GM19467 (cell line): ENCODE measurements at regions not wholly inside any gene's neighbourhood (a gene's known extent, or its start where the extent isn't known, plus 50 kb on each side); places are given as distances from the start of the nearest gene placed in this dataset.

Source experiments
- ATAC-seq: cut with Tn5 transposase; IDR thresholded peaks from one replicate; pipeline ENCODE4 v1.9.1; 2021; ENCODE audit warnings: mild to moderate bottlenecking, moderate library complexity; ENCODE audit not compliant: unreplicated experiment

DNA sequence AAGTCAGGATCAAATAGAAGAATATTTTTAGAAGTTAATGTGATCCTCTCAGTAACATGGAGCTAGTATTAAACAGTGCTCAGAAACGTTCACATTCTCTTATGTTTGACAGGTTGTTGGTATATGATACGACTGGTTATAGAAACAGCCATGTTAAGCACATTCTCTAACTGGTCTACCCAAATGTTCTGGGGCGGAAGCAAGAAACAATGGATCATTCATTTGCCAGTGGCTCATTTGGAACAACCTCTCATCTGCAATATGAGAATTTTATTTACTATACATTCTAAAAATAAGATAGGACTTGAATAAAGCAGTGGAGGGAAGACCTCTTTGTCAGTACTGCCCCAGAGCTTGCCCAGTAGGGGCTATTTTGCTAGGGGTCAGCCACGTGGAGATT is 167.1 kb upstream of the FAM98A start:
- no peak for ATAC-seq

GRCh38 chr2:33765122-33765521 is 166.0 kb upstream of the FAM98A start:
- no peak for ATAC-seq

DNA sequence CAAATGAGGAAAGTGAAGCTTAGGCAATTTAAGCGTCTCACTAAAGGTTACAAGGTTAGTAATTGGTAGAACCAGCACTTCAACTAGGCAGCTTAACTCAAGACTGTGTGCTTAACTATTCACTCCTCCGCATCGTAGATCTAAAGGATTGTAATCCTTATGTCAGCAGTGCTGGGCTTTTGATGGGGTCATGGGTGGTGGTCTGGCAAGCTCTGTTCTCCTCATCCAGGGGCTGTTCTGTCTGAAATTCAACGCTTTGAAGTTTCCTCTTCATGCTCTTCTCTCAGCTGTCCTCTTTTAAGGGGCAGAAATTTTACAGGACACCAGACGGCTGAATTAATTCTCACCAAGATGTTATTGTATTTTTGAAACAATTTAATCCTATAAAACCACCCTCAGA is 165.5 kb upstream of the FAM98A start:
- ATAC-seq, result no peak

DNA sequence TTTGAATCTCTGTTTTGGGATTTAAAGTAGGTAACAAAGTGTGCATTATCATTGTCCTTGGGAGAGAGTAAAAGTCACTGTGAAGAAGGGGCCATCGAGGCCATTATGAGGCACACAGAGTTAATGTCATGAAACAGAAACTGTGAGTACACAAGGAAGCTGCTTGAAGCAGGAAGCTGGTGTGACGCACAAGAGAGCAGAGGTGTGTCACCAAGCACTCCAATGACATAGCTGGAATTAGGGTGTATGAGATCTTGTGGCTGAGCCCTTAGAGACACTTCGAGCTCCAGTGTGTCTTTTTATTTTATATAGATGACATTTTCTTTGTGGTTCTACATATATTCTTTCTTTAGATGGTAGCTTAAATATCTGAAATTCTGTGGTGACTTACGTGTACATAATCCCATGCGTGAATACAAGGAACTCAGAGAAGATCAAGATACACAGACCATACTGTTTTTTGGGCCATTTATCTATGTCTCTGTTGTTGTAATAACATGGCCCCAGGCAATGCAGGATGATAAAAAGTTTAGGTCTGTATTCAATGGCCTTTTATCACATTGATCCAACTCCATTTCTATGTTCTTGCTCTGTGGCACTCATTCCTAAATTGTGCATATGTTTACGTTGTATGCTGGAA is 164.7 kb upstream of the FAM98A start:
- no peak for ATAC-seq

GRCh38 chr2:33762636-33763035 is 163.5 kb upstream of the FAM98A start:
- no peak for ATAC-seq

DNA sequence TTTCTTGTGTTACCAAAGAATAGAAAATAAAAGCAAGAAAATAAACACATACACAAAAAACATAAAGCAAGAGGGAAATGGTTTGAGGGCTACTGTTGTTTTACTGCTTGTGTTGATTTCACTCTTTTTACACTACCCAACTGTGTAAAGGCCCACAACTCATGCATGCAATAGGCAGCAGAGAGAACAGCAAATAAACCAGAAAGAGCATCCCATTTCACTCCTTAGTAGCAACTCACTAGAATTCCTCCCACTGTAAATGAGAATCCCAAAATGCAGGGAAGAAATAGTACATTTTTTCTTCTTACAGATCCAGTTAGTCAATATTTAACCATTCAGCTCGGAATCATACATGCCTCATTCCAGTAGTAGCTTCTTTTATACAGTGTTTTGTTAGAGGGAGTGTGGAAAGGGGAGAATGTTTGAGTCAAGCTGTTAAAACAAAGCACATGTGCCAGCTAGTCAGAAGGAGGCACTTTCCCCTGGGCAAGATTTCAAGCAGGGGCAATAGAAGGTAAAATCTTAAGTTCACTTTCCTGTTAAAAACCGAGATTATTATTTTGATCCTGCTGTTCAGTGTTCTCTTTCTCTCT is 147.2 kb upstream of the FAM98A start:
- ATAC-seq, result no peak

GRCh38 chr2:33735096-33735495 is 136.0 kb upstream of the FAM98A start:
- ATAC-seq, result no peak

GRCh38 chr2:33730804-33731203 is 131.7 kb upstream of the FAM98A start:
- ATAC-seq, result no peak

GRCh38 chr2:33730193-33730592 is 131.1 kb upstream of the FAM98A start:
- ATAC-seq, result no peak

DNA sequence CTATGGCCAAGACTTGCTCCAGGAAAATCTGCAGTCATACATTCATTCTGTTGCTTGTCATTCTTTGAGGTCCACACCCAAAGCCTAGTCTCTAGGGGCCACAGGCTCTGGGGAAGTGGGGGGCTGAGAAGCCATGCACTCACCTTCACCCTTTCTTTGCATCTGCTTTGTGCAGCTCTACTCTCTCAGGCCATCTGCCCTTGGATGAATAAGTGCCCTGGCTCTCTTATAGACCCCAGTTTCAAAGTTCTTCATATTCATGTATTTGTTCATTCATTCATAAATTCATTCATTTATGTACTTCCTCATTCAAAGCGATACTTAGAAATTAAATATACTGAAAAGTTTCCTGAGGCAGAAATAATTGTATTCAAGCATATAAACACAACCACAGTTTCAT is 130.3 kb upstream of the FAM98A start:
- ATAC-seq, result no peak

DNA sequence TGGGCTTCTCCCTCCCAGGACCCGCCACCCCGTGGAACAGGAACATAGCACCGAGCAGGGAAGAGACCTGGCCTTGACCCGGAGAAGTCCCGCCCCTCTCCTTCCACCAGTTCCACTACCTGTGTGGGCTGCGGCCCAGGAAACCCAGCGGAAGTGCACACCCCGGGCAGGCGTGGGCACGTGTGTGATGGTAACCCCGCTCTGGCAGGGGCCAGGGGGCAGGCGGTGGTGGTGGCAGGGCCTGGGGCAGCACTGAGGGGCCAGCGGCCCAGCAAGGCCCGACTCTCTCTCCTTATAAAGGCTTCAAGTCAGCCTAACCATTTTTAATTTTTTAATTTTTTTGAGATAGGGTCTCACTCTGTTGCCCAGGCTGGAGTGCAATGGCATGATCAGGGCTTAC is 129.0 kb upstream of the FAM98A start:
- ATAC-seq, result no peak

DNA sequence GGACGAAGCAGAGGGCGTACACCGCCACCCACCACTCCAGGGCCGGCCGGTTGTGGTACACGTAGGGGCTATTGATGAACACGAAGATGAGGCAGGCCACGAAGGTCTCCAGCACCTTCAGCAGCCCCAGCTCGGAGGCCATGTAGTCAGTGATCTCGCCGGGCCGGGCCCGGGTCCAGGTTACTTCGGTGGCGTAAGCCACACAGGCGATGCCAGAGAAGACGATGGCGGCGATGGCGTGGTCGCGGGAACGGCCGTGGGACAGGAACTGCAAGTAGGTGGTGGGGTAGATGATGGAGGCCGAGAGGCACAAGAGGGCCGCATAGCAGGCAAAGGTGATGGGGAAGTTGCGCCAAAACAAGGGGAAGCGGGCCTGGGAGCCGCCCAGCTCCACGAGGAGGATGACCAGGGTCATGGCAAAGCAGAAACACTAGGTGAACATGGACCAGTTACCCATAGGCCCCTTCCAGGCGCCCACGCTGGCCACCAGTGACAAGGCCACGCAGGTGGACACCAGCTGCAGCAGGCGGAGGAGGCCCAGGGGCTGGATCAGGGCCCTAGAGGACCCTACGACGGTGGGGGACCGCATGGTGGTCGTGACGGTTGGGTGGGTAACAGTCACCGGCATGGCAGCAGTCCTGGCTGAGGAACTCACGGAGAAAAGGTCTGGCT is 128.4 kb upstream of the FAM98A start:
- no peak for ATAC-seq

- ATAC-seq, result no peak
Observed at GRCh38 chr2:33726415-33726814, 127.3 kb upstream of the FAM98A start.

DNA sequence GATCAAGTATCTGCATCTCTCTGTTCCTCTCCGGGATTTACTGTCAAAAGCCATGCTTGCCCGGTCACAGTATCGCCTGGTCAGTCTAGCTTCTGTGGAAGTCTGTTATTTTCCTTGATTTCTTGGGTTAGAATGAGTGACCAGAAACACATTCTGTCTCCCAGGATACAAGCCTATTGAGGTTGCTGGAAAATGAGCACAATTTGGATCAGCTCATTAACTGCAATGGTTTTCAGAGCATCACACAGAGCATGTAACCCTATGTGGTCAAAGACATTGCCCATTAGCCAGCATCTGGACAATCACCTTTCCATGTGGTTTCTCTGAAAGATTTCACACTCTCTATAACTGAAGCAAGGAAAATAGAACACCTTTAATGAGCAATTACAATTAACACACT is 124.2 kb upstream of the FAM98A start:
- no peak for ATAC-seq

DNA sequence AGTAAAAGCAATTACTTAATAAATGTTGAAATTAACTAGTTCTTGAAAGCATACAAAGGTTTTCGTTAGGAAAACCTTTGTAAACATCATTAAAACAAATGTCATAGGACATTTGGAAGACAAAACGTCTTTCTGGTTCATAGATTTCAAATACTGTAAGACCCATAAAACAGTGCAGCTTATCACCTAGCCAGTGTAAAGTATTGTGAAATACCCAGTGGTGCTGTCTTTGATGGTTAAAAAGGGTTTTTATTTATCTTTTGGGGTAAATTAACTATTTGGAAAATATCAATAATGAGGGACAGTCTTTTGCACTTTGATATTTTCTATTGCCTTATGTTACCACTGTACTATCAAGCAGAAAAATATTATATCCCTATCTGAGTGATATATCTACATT is 120.0 kb upstream of the FAM98A start:
- ATAC-seq, result no peak

GRCh38 chr2:33712674-33713073 is 113.6 kb upstream of the FAM98A start:
- no peak for ATAC-seq

DNA sequence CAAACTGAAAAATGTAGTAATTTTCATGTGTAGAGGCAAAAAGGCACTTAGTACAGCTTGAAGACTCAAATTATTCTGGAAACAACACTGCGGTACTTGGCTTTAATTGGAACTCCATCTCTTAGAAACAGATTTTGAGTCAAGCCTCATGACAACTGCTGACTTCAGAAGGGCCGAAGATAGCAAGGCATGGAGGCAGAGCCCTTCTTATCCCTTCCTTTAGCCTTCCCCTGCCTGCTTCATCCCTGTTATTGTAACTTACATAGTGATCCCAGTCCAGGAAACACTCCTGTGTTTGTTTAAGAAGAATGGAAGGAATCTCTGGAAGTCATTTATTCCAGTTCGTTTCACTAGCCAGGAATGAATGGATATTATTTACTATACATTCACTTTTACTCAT is 110.9 kb upstream of the FAM98A start:
- ATAC-seq, result no peak

GRCh38 chr2:33707312-33707711 is 108.2 kb upstream of the FAM98A start:
- no peak for ATAC-seq

GRCh38 chr2:33706410-33706809 is 107.3 kb upstream of the FAM98A start:
- no peak for ATAC-seq

- no peak for ATAC-seq
Observed at GRCh38 chr2:33704406-33704855, 105.3 kb upstream of the FAM98A start.

DNA sequence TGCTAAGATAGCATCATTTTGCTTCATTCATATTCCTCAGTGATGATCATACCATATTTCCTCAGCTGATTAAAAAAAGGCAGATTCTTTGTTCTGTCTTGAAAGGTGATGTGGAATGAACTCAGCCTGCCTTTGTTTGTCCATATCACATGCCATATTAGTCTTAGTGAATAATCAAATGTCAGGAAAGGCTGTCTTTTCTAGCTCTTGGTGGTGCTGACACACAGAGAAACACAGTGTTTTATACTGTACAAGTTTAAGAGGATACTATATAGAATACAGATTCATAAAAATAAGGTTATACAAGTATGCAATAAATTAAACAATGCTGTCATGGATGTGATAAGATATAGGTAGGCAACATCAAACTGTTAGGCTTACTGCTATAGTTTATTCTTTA is 97.1 kb upstream of the FAM98A start:
- no peak for ATAC-seq

GRCh38 chr2:33694904-33695303 is 95.8 kb upstream of the FAM98A start:
- no peak for ATAC-seq
